SK-N-SH (cell line): ENCODE measurements at regions not wholly inside any gene's neighbourhood (a gene's known extent, or its start where the extent isn't known, plus 50 kb on each side); places are given as distances from the start of the nearest gene placed in this dataset.

Experiments used
- CTCF ChIA-PET: fragments of 300-600, 350-600 bp; formaldehyde crosslinking; extraction: SDS; loops from one replicate; lab custom pipeline; 2021; lab: Yijun Ruan, JAX
- POLR2A ChIA-PET: fragments of 350-600 bp; sonication (Branson Sonifier 250); formaldehyde crosslinking; extraction: SDS; loops from one replicate; lab custom pipeline; 2020; ENCODE audit warnings: antibody characterized with exemption, inconsistent platforms; lab: Yijun Ruan, JAX
- DNase-seq: peaks from one replicate; pipeline ENCODE4 v3.0.0; 2012
- H2AFZ ChIP-seq: fragments of 200-600 bp; sonication (generic); 2 replicates; pipeline ENCODE4 v1.8.1; 2016; ENCODE audit warnings: antibody characterized with exemption, mild to moderate bottlenecking, low read depth
- H3F3A ChIP-seq: fragments of 200-600 bp; sonication (generic); replicated peaks from 2 replicates; pipeline ENCODE3; 2016; ENCODE audit warnings: antibody characterized with exemption, mild to moderate bottlenecking; ENCODE audit not compliant: insufficient read depth
- H3K27ac ChIP-seq, 2 experiments: fragments of 200-500 bp in 1 of 2; fragments of 200-600 bp in 1 of 2; sonication (Bioruptor generic) in 1 of 2; sonication (generic), shearing (Covaris generic) in 1 of 2; 2 replicates each; pipeline versions ENCODE4 v1.5.1 to v1.6.1; 2014 to 2016; ENCODE audit warnings: low read depth in 2 of 2, inconsistent platforms in 1 of 2, low read length in 1 of 2, mild to moderate bottlenecking in 1 of 2, mixed read lengths in 1 of 2
- H3K27me3 ChIP-seq: fragments of 200-600 bp; sonication (generic), shearing (Covaris generic); 2 replicates; pipeline ENCODE4 v1.6.1; 2016; ENCODE audit warnings: mixed run types; ENCODE audit not compliant: insufficient read depth
- H3K36me3 ChIP-seq, 2 experiments: fragments of 200-500 bp in 1 of 2; fragments of 200-600 bp in 1 of 2; sonication (Bioruptor generic) in 1 of 2; sonication (generic) in 1 of 2; replicated peaks in 1 of 2; 2 replicates each; pipeline versions ENCODE3 to v1.5.1; 2014 to 2016; ENCODE audit warnings: low read length in 1 of 2, mild to moderate bottlenecking in 1 of 2; ENCODE audit not compliant: insufficient read depth in 2 of 2, control insufficient read depth in 1 of 2
- H3K4me1 ChIP-seq, 2 experiments: fragments of 200-500 bp in 1 of 2; fragments of 200-600 bp in 1 of 2; sonication (Bioruptor generic) in 1 of 2; sonication (generic), shearing (Covaris generic) in 1 of 2; 2 replicates each; pipeline versions ENCODE4 v1.5.1 to v1.6.1; 2014 to 2016; ENCODE audit warnings: low read depth in 1 of 2, low read length in 1 of 2, mixed run types in 1 of 2; ENCODE audit not compliant: insufficient read depth in 2 of 2, control insufficient read depth in 1 of 2
- H3K4me2 ChIP-seq: fragments of 200-600 bp; sonication (generic), shearing (Covaris generic); 2 replicates; pipeline ENCODE4 v1.6.1; 2017; ENCODE audit warnings: mixed run types
- H3K4me3 ChIP-seq, 2 experiments: fragments of 200-500 bp in 1 of 2; fragments of 200-600 bp in 1 of 2; sonication (Bioruptor generic) in 1 of 2; sonication (generic), shearing (Covaris generic) in 1 of 2; 2 replicates each; pipeline versions ENCODE4 v1.5.1 to v1.8.1; 2014 to 2016; ENCODE audit warnings: low read depth in 2 of 2, inconsistent platforms in 1 of 2, low read length in 1 of 2, mild to moderate bottlenecking in 1 of 2, mixed read lengths in 1 of 2, moderate library complexity in 1 of 2
- H3K79me2 ChIP-seq: fragments of 200-600 bp; sonication (generic); 2 replicates; pipeline ENCODE4 v1.8.1; 2017; ENCODE audit warnings: mild to moderate bottlenecking; ENCODE audit not compliant: insufficient read depth
- H3K9ac ChIP-seq: fragments of 200-600 bp; sonication (generic); 2 replicates; pipeline ENCODE4 v1.6.1; 2017; ENCODE audit warnings: mixed run types
- H3K9me2 ChIP-seq: fragments of 200-600 bp; sonication (generic); 2 replicates; pipeline ENCODE4 v1.6.1; 2017; ENCODE audit warnings: mixed run types
- H3K9me3 ChIP-seq: fragments of 200-600 bp; sonication (generic); 2 replicates; pipeline ENCODE4 v1.6.1; 2017; ENCODE audit warnings: mixed run types, mild to moderate bottlenecking, moderate library complexity
- H4K20me1 ChIP-seq: fragments of 200-600 bp; sonication (generic); 2 replicates; pipeline ENCODE4 v1.6.1; 2017; ENCODE audit warnings: mild to moderate bottlenecking, mixed run types; ENCODE audit not compliant: insufficient read depth
- CHD2 ChIP-seq: fragments of 150-350 bp; IDR thresholded peaks from 2 replicates; pipeline ENCODE4 v1.6.1; 2018; ENCODE audit warnings: low read length; ENCODE audit not compliant: partially characterized antibody
- ELF1 ChIP-seq: IDR thresholded peaks from 2 replicates; pipeline ENCODE4 v1.4.0; 2012
- EP300 ChIP-seq, 2 experiments: IDR thresholded peaks; 2 replicates each; pipeline versions ENCODE4 v1.4.0 to v1.6.1; 2012; ENCODE audit warnings: borderline replicate concordance in 1 of 2, low read depth in 1 of 2, low read length in 1 of 2
- FOSL2 ChIP-seq: IDR thresholded peaks from 2 replicates; pipeline ENCODE4 v1.4.0; 2012; ENCODE audit warnings: low read depth, mild to moderate bottlenecking, moderate library complexity, borderline replicate concordance
- GABPA ChIP-seq: IDR thresholded peaks from 2 replicates; pipeline ENCODE4 v1.4.0; 2012; ENCODE audit warnings: low read depth, mild to moderate bottlenecking
- JUND ChIP-seq: IDR thresholded peaks from 2 replicates; pipeline ENCODE4 v1.4.0; 2012
- NFIC ChIP-seq: IDR thresholded peaks from 2 replicates; pipeline ENCODE4 v1.4.0; 2012; ENCODE audit warnings: borderline replicate concordance
- PBX3 ChIP-seq: IDR thresholded peaks from 2 replicates; pipeline ENCODE4; 2012
- POLR2AphosphoS5 ChIP-seq: IDR thresholded peaks from 2 replicates; pipeline ENCODE4 v1.6.1; 2012; ENCODE audit warnings: low read depth, low read length
- REST ChIP-seq: IDR thresholded peaks from 2 replicates; pipeline ENCODE4 v1.6.1; 2012; ENCODE audit warnings: mild to moderate bottlenecking, low read depth, low read length, moderate library complexity
- RFX5 ChIP-seq: IDR thresholded peaks from 2 replicates; pipeline ENCODE4 v1.6.1; 2012; ENCODE audit warnings: mild to moderate bottlenecking, improper control_type of control experiment, low read length
- TCF12 ChIP-seq: IDR thresholded peaks from 2 replicates; pipeline ENCODE4 v1.4.0; 2012
- TEAD4 ChIP-seq: IDR thresholded peaks from 2 replicates; pipeline ENCODE4 v1.4.0; 2012; ENCODE audit warnings: mild to moderate bottlenecking, borderline replicate concordance; ENCODE audit not compliant: insufficient read depth
- WGBS: methylation state at CpG from one replicate; pipeline ENCODE4 v1.1.6; 2017; ENCODE audit warnings: low lambda C conversion rate; 5-methylcytosine and 5-hydroxymethylcytosine counted together
- TF ChIP-seq, protein P1 (sequence below): IDR thresholded peaks from 2 replicates; pipeline ENCODE4 v1.4.0; 2012; ENCODE audit warnings: low read depth
- TF ChIP-seq, protein P2 (sequence below): fragments of 200-600 bp; sonication (generic); IDR thresholded peaks from 2 replicates; pipeline ENCODE4 v1.6.1; 2017; ENCODE audit warnings: antibody characterized with exemption, mild to moderate bottlenecking, moderate library complexity
- TF ChIP-seq, protein P3 (sequence below): fragments of 150-350 bp; IDR thresholded peaks from 2 replicates; pipeline ENCODE4 v1.6.1; 2017; ENCODE audit warnings: antibody characterized with exemption, low read length, low read depth, borderline replicate concordance

GRCh38 chr4:132384709-132385108 lies 764.4 kb upstream of the PCDH10 start:
- H3K27me3 ChIP-seq = no peaks in the 10 kb centered on the region
- H2AFZ ChIP-seq = no peak overlapping the region
- ChIA-PET CTCF (no interaction called here), POLR2A (no interaction called here)
- H3K36me3 ChIP-seq = no peaks in the 10 kb centered on the region
- no peaks in the 10 kb centered on the region for H3K9me3 ChIP-seq
- TF ChIP-seq, protein P1, sequence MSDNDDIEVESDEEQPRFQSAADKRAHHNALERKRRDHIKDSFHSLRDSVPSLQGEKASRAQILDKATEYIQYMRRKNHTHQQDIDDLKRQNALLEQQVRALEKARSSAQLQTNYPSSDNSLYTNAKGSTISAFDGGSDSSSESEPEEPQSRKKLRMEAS = no peak
- TF ChIP-seq REST (no peak), TCF12 (no peak), CHD2 (no peak), POLR2AphosphoS5 (no peak), JUND (no peak), RFX5 (no peak), EP300 (IDR thresholded peaks at IDR 0.05; ENCODE audit: borderline replicate concordance in 1 of 2, low read depth in 1 of 2, low read length in 1 of 2) (no peak), TEAD4 (no peak), PBX3 (no peak), ELF1 (no peak), GABPA (no peak), NFIC (no peak), FOSL2 (no peak)
- TF ChIP-seq, protein P2, sequence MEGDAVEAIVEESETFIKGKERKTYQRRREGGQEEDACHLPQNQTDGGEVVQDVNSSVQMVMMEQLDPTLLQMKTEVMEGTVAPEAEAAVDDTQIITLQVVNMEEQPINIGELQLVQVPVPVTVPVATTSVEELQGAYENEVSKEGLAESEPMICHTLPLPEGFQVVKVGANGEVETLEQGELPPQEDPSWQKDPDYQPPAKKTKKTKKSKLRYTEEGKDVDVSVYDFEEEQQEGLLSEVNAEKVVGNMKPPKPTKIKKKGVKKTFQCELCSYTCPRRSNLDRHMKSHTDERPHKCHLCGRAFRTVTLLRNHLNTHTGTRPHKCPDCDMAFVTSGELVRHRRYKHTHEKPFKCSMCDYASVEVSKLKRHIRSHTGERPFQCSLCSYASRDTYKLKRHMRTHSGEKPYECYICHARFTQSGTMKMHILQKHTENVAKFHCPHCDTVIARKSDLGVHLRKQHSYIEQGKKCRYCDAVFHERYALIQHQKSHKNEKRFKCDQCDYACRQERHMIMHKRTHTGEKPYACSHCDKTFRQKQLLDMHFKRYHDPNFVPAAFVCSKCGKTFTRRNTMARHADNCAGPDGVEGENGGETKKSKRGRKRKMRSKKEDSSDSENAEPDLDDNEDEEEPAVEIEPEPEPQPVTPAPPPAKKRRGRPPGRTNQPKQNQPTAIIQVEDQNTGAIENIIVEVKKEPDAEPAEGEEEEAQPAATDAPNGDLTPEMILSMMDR = no peak
- TF ChIP-seq, protein P3, sequence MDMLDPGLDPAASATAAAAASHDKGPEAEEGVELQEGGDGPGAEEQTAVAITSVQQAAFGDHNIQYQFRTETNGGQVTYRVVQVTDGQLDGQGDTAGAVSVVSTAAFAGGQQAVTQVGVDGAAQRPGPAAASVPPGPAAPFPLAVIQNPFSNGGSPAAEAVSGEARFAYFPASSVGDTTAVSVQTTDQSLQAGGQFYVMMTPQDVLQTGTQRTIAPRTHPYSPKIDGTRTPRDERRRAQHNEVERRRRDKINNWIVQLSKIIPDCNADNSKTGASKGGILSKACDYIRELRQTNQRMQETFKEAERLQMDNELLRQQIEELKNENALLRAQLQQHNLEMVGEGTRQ = no peak
- WGBS = 0% methylated on average over 2 of the region's 2 CpGs
- no peak overlapping the region for H3K4me3 ChIP-seq
- H4K20me1 ChIP-seq = no peaks in the 10 kb centered on the region
- H3K4me2 ChIP-seq = no peak overlapping the region
- H3K4me1 ChIP-seq = no peaks in the 10 kb centered on the region
- no peaks in the 10 kb centered on the region for H3K79me2 ChIP-seq
- H3F3A ChIP-seq = no peaks in the 10 kb centered on the region
- no peak for DNase-seq
- no peak overlapping the region for H3K27ac ChIP-seq
- no peaks in the 10 kb centered on the region for H3K9me2 ChIP-seq
- H3K9ac ChIP-seq = no peak overlapping the region
